ENCODE measurements at regions not wholly inside any gene's neighbourhood (a gene's known extent, or its start where the extent isn't known, plus 50 kb on each side); places are given as distances from the start of the nearest gene placed in this dataset.

- Mint-ChIP-seq H3K36me3 (ENCODE audit: low read depth) (no peaks in the 10 kb centered on the region), H3K27me3 (ENCODE audit: insufficient read depth) (no peaks in the 10 kb centered on the region), H3K4me1 (ENCODE audit: low read depth) (no peaks in the 10 kb centered on the region), H3K4me3 (no peak overlapping the region), H3K9me3 (no peaks in the 10 kb centered on the region), H3K27ac (no peak overlapping the region)
- no peak for TF ChIP-seq CTCF (IDR thresholded peaks at IDR 0.05)
- no peak for DNase-seq
These were observed 268.0 kb downstream of the GPD2 start for GRCh38 chr2:156704132-156704531.

- no peak overlapping the region for H3K4me3 Mint-ChIP-seq
- no peaks in the 10 kb centered on the region for H3K4me1 Mint-ChIP-seq (ENCODE audit: low read depth)
- no peak for DNase-seq
- no peaks in the 10 kb centered on the region for H3K36me3 Mint-ChIP-seq (ENCODE audit: low read depth)
- H3K27ac Mint-ChIP-seq: no peak overlapping the region
- H3K9me3 Mint-ChIP-seq: no peaks in the 10 kb centered on the region
- no peak for TF ChIP-seq CTCF (IDR thresholded peaks at IDR 0.05)
- H3K27me3 Mint-ChIP-seq (ENCODE audit: insufficient read depth): no peaks in the 10 kb centered on the region
These were observed 268.4 kb downstream of the GPD2 start for GRCh38 chr2:156704617-156705016.

- no peak for TF ChIP-seq CTCF (IDR thresholded peaks at IDR 0.05)
- H3K4me1 Mint-ChIP-seq (ENCODE audit: low read depth): no peaks in the 10 kb centered on the region
- H3K9me3 Mint-ChIP-seq: no peaks in the 10 kb centered on the region
- no peak overlapping the region for H3K4me3 Mint-ChIP-seq
- no peaks in the 10 kb centered on the region for H3K27me3 Mint-ChIP-seq (ENCODE audit: insufficient read depth)
- no peak for DNase-seq
- H3K36me3 Mint-ChIP-seq (ENCODE audit: low read depth): no peaks in the 10 kb centered on the region
- H3K27ac Mint-ChIP-seq: no peak overlapping the region
These were observed 270.4 kb downstream of the GPD2 start for GRCh38 chr2:156706576-156706975.

- no peaks in the 10 kb centered on the region for H3K27me3 Mint-ChIP-seq (ENCODE audit: insufficient read depth)
- no peak overlapping the region for H3K27ac Mint-ChIP-seq
- no peaks in the 10 kb centered on the region for H3K36me3 Mint-ChIP-seq (ENCODE audit: low read depth)
- DNase-seq: no peak
- H3K4me1 Mint-ChIP-seq (ENCODE audit: low read depth): no peaks in the 10 kb centered on the region
- no peak overlapping the region for H3K4me3 Mint-ChIP-seq
- H3K9me3 Mint-ChIP-seq: no peaks in the 10 kb centered on the region
- no peak for TF ChIP-seq CTCF (IDR thresholded peaks at IDR 0.05)
These were observed 271.9 kb downstream of the GPD2 start for GRCh38 chr2:156708051-156708450.

GRCh38 chr2:156709091-156709490 is 272.9 kb downstream of the GPD2 start:
- H3K4me1 Mint-ChIP-seq (ENCODE audit: low read depth): no peaks in the 10 kb centered on the region
- H3K36me3 Mint-ChIP-seq (ENCODE audit: low read depth): no peaks in the 10 kb centered on the region
- no peaks in the 10 kb centered on the region for H3K27me3 Mint-ChIP-seq (ENCODE audit: insufficient read depth)
- no peaks in the 10 kb centered on the region for H3K9me3 Mint-ChIP-seq
- DNase-seq: no peak
- H3K27ac Mint-ChIP-seq: no peak overlapping the region
- no peak for TF ChIP-seq CTCF (IDR thresholded peaks at IDR 0.05)
- H3K4me3 Mint-ChIP-seq: no peak overlapping the region

- H3K27me3 Mint-ChIP-seq (ENCODE audit: insufficient read depth): peaks cover 3% of the 10 kb centered on the region; the same call in 1 of the 2 replicates
- H3K36me3 Mint-ChIP-seq (ENCODE audit: low read depth): no peaks in the 10 kb centered on the region
- TF ChIP-seq CTCF (IDR thresholded peaks at IDR 0.05): no peak
- H3K27ac Mint-ChIP-seq: no peak overlapping the region
- H3K4me1 Mint-ChIP-seq (ENCODE audit: low read depth): no peaks in the 10 kb centered on the region
- H3K4me3 Mint-ChIP-seq: no peak overlapping the region
- DNase-seq: no peak
- H3K9me3 Mint-ChIP-seq: no peaks in the 10 kb centered on the region
These were observed 282.9 kb downstream of the GPD2 start for GRCh38 chr2:156719036-156719435.
